DMS153 treated with DMSO at 0.1 percent for 48 hours (cell line): ENCODE measurements at regions not wholly inside any gene's neighbourhood (a gene's known extent, or its start where the extent isn't known, plus 50 kb on each side); places are given as distances from the start of the nearest gene placed in this dataset.
A peak's percentile ranks its signal among the peaks of the same experiment; 100 is the strongest.

Experiments
- DNase-seq: peaks from one replicate; lab custom pipeline; 2025; ENCODE audit not compliant: unreplicated experiment; lab: John Stamatoyannopoulos, UW

- no peak for DNase-seq
Observed at GRCh38 chr12:92582893-92583292, 119.9 kb upstream of the PLEKHG7 start.

DNA sequence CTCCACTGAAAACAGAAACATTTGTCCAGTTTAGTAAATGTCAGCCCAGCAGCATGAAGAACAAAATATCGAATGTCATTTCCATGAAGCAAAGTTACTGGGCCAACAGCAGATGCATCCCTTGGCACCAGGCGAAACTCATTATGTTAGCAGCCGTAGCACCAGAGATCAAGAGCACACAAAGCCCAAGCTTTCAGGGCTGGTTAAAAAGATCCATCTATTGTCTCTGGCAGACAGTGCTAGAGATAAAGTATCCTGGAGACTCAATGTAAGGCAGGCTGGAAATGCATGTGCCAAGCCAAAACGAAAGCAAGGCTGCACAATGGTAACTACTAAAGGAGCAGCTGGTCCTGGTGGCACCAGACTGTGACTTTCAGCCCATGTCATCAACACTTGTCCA, 120.3 kb upstream of the PLEKHG7 start:
- DNase-seq = peak; percentile 49

DNA sequence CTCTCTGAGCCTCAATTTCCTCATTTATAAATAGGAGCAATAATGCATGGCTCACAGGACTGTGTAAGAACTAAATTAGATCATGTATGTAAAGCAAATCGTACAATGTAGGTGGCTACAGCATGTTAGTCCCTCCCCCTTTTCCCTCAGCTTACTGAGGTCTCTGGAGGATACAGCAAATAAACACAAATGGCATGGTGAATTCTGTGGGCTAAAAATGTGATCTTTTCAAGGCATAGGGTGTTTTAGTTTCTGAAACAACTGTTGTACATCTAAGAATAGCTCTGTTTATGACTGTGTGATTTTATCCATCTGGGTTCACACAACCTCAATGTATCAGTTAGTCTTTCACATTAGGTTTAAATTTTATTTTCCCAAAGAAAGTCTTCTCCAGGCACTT, 121.2 kb upstream of the PLEKHG7 start:
- no peak for DNase-seq

DNA sequence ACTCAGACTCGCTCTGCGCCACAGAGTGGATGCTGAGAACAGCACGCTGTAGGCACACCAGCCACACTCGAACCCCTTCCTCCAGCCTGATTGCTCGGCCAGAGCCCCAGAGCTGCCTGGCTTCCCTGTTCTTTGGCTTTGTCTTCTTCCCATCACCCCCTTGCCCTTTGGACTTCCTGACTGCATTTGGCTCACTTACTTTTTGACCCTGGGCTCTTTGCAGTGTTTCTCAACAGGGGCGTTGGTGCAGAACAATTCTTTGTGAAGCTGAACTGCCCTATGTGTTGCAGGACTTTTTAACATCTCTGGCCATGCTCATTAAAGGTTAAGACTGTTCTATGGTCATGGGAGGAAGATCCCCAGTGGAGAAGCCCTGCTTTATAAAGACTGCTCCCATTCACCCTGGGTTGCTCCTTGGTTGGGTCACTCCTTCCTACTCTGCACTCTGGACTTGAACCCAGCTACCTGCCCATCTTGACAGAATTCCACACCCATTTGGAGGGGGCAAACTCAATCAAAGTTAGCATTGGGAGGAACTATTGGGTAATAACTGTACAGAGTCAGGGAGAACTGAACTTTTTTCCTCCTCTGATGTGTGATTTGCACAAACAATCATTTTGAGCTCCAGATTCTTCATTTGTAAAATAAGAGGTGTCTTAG, 127.7 kb upstream of the PLEKHG7 start:
- no peak for DNase-seq

DNA sequence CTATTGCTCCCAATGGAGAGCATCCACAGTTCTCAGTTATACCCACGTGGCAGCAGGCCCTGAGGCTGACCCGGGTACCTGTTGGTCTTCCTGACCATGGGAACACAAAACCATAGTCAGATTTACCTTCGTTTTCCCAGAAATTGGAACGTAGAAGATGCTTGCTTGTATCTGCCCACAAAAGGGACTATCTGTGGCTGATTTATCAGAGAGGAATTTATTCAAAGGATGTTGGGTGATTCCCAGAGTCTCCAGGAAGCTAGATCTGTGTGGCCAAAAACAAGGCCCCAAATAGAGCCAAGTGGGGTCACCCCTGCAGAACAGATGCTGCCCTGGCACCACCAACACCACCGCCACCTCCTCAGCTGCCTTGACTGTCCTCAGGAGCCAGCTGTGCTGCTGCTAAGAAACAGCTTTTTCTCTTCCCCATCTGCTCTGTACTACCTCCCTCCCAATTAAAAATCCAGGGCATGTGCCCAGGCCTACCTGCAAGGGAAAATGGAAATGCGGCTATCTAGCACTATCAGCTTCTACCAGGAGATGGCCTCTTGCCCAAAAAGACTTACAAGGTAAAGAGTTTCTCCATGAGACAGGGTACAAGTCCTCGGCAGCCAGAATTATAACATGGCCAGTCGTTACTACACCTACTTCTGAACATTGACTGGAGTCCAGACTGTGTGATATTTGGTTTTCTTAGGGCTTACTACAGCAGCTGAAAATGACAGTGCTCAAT, 128.6 kb upstream of the PLEKHG7 start:
- DNase-seq = peak; percentile 29

DNA sequence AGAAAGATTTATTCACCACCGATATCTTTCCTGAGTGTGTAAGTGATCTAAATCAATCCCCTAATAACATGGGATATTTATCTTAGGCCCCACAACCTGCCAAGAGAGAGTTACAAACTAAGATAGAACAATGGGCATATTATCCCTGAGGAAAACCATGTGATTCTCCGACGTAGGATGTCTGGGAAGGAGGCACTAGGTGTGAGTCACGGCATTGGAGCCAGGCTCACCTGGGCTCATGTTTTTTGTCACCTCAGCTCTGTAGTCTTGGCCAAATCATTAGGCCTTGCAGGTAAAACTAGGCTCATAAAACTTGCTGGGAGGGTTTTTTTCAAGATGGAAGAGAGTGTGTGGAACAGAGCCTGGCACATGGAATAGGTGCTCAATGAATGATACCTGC, 129.7 kb upstream of the PLEKHG7 start:
- DNase-seq = no peak

GRCh38 chr12:92571844-92572543, 130.8 kb upstream of the PLEKHG7 start:
- no peak for DNase-seq

DNA sequence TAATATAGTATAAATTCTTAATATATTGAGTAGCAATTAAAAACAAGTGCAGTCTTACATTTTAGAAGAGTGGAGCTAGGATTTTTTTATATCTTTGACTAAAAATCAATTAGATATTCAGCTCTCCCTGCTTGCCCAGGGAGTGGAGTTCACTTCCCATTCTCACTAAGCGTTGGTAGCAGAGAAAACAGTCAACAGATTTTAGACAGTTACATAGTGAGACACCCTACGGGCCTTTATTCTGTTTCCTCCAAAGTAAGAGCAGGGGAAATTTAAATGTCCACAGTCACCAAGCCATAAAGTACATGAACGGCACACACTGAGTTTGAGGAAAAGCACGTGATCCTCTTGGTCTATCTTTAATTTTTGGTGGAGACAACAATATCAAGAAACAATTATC, 131.6 kb upstream of the PLEKHG7 start:
- DNase-seq = no peak

- DNase-seq = peak; percentile 89
Observed at GRCh38 chr12:92570056-92570753, 132.6 kb upstream of the PLEKHG7 start.

DNA sequence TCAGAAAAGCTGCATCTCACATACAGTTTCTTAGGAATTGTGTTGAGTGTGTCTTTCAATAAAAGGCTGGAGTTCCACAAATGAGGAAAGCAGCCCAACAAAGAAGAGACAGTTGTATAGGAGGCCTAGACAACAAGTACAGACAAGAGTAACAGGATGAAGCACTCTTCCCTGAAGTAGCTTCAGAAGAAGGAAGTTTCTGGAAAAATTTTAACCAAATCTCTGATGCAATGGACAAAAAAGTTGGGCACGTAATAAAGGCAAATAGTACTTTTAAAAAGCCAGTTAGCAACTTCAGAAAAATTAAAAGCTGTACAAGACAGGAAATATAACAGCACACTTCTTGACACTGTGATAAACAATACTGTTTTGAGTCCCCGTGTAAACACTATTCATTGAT, 134.1 kb upstream of the PLEKHG7 start:
- no peak for DNase-seq

GRCh38 chr12:92566448-92567019, 136.3 kb upstream of the PLEKHG7 start:
- DNase-seq = no peak

GRCh38 chr12:92563819-92564218, 139.0 kb upstream of the PLEKHG7 start:
- DNase-seq = no peak

DNA sequence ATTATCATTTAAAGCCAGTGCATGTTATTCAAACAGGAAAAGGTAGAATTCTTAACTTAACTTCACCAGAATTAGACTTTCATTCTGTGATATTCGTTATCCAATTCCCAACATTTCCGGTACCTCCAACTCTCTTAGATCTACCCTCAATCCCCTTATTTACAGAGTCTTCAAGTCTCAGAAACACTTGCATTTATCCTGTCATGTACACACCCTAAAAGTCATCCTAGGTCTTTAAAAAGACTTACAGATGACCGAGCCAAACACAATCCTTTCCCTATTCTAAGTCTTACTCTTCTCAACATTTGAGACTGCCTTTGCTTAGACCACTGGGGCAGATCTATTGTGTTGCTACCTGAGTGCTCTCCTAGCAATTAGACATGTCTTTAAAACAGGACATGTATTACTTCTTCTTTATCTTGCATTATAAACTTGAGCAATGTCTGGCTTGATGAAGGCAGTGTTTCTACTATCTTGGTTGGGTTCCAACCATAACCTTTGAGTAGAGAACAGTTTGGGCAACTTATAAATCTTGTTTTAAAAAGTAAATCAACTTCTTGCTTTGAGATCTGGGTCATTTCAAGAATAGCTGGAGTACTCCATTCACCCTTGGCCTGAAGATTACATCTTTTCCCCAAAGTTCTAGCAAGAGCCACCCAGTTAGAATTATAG, 140.6 kb upstream of the PLEKHG7 start:
- DNase-seq = no peak

DNA sequence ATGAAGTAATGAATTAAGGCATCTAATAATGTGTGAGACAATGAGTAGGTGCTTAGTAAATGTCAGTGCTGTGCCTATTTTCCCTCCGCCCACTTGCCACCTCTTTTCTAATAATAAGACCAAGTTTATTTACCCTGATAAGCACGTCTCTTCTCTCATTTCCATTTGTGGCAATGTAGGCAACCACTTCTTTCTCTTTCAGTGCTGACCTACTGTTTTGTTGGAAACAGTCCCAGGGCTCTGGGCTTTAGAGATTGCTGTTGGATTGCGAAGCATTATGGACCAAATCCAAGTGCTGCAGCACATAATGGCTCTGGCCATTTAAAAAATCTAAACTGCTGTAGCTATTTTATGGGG, 141.3 kb upstream of the PLEKHG7 start:
- no peak for DNase-seq

GRCh38 chr12:92560713-92561542, 141.9 kb upstream of the PLEKHG7 start:
- no peak for DNase-seq

DNA sequence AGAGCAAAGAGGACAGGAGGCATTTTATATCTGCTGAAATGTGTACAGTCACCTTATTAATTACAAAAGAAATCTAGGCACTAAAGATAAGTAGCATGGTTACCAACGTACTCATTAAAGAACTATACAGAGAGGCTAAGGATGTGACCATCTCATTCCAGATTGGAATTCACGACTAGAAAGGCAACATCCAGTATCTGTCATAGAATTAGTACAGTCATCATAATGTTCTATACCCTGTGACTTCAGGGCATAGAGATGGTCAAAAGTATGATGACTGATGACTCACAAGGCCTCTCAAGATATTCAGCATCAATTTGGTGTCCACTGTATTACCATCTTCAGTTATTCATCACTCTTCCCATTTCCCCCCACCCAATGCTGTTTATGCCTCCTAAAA, 144.0 kb upstream of the PLEKHG7 start:
- DNase-seq = no peak

DNA sequence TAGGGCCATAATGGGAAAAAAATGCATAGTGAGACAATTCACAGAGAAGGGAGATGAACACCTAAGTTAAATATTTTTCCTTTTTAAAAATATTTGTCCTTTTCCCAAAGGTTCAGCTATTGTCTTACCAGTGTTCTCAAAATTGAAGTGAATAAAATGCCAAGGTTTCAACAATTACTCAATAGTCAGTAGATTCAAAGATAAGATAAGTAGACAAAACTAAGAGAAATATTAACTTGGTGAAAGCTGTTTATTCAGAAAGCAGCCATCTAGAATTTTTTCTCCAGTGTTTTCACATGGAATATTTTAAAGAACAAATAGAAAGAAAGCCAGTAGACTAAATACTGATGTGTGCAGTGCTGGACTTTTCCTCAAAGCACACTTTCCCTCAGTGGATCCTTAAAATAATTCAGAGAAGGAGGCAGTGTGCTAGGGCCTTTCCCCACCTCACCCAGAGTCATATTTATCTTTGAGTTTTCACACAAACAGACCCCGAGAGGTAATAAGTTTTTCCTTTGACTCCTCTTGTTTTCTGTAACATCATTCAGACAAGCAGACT, 144.5 kb upstream of the PLEKHG7 start:
- no peak for DNase-seq

- DNase-seq = no peak
Observed at GRCh38 chr12:92557422-92557724, 145.4 kb upstream of the PLEKHG7 start.

DNA sequence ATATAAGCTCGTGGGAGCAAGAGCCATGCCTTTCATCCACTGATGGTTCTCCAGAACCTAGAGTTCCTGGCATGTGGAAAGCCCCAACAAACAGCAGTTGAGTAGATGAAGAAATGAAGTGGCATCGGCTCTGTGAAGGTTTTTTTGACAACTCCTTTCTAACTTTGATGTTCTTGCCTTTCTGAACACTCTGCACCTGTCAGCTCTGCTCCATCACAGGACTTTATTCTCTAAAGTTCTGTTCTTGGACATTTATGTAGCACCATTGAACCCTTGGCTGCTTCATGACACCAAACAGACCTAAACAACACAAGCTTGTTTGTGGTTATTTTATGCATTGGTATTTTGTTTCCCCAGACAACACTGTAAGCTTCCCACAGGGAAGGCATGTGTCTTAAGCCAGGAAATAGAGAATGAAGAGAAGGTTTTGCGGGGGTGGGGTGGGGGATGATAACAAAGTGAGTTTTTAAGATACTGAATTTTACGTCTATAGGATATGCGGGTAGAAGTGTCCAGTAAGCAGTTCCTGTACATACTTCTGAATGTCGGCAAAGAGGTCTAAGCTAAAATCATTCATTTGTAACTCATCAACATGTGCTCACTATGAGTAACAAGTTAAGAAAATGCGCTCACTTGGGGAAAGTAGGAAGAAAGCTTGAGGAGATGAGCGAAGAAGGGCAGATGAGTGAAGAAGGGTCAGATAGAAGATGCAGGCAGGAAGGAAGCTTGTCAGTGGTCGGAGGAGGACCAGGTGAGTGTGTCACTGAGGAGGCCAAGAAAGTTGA, 146.0 kb upstream of the PLEKHG7 start:
- DNase-seq = no peak
